HG03066 (cell line): ENCODE measurements at regions not wholly inside any gene's neighbourhood (a gene's known extent, or its start where the extent isn't known, plus 50 kb on each side); places are given as distances from the start of the nearest gene placed in this dataset.

Experiments used
- ATAC-seq: cut with Tn5 transposase; IDR thresholded peaks from one replicate; pipeline ENCODE4 v1.9.1; 2021; ENCODE audit warnings: low read depth; ENCODE audit not compliant: unreplicated experiment

GRCh38 chr9:90027296-90027790 is 422.5 kb downstream of the GADD45G start:
- no peak for ATAC-seq

- no peak for ATAC-seq
Observed at GRCh38 chr9:90029386-90029785, 424.6 kb downstream of the GADD45G start.

GRCh38 chr9:90029996-90030395 is 425.2 kb downstream of the GADD45G start:
- ATAC-seq, result no peak

- no peak for ATAC-seq
Observed at GRCh38 chr9:90032296-90033027, 427.6 kb downstream of the GADD45G start.

GRCh38 chr9:90033028-90033650 is 428.3 kb downstream of the GADD45G start:
- no peak for ATAC-seq

- ATAC-seq, result no peak
Observed at GRCh38 chr9:90034071-90034470, 429.3 kb downstream of the GADD45G start.

GRCh38 chr9:90035471-90035870 is 430.7 kb downstream of the GADD45G start:
- no peak for ATAC-seq

GRCh38 chr9:90037146-90037797 is 432.5 kb downstream of the GADD45G start:
- no peak for ATAC-seq

- no peak for ATAC-seq
Observed at GRCh38 chr9:90038763-90039162, 434.0 kb downstream of the GADD45G start.

GRCh38 chr9:90044263-90044662 is 439.5 kb downstream of the GADD45G start:
- ATAC-seq, result no peak

GRCh38 chr9:90044710-90045151 is 439.9 kb downstream of the GADD45G start:
- ATAC-seq, result no peak

GRCh38 chr9:90046317-90046861 is 441.6 kb downstream of the GADD45G start:
- ATAC-seq, result no peak

- no peak for ATAC-seq
Observed at GRCh38 chr9:90047828-90048227, 443.0 kb downstream of the GADD45G start.

- ATAC-seq, result no peak
Observed at GRCh38 chr9:90052366-90052765, 447.6 kb downstream of the GADD45G start.

- ATAC-seq, result no peak
Observed at GRCh38 chr9:90053027-90053426, 448.2 kb downstream of the GADD45G start.

- ATAC-seq, result no peak
Observed at GRCh38 chr9:90054810-90055209, 450.0 kb downstream of the GADD45G start.

- no peak for ATAC-seq
Observed at GRCh38 chr9:90055226-90055625, 450.4 kb downstream of the GADD45G start.

GRCh38 chr9:90057361-90057760 is 452.5 kb downstream of the GADD45G start:
- no peak for ATAC-seq

GRCh38 chr9:90058182-90058763 is 453.5 kb downstream of the GADD45G start:
- ATAC-seq, result no peak

GRCh38 chr9:90059436-90059835 is 454.6 kb downstream of the GADD45G start:
- no peak for ATAC-seq

GRCh38 chr9:90060256-90060655 is 455.4 kb downstream of the GADD45G start:
- ATAC-seq, result no peak
